Fibroblast of peridontal ligament (primary cell): ENCODE measurements at regions not wholly inside any gene's neighbourhood (a gene's known extent, or its start where the extent isn't known, plus 50 kb on each side); places are given as distances from the start of the nearest gene placed in this dataset.

Source experiments
- DNase-seq: peaks from one replicate; pipeline ENCODE4 v3.0.0-alpha.2; 2010; ENCODE audit errors: extremely low read depth

GRCh38 chr4:23245203-23245832, 552.6 kb downstream of the GBA3 start:
- DNase-seq: no peak

- DNase-seq: no peak
These were observed 550.2 kb downstream of the GBA3 start for GRCh38 chr4:23242962-23243361.

GRCh38 chr4:23241408-23241807, 548.7 kb downstream of the GBA3 start:
- DNase-seq: no peak

GRCh38 chr4:23238848-23239247, 546.1 kb downstream of the GBA3 start:
- DNase-seq: no peak

- no peak for DNase-seq
These were observed 545.0 kb downstream of the GBA3 start for GRCh38 chr4:23237771-23238170.

- DNase-seq: no peak
These were observed 543.1 kb downstream of the GBA3 start for GRCh38 chr4:23235628-23236390.

- no peak for DNase-seq
These were observed 542.0 kb downstream of the GBA3 start for GRCh38 chr4:23234716-23235115.

- DNase-seq: no peak
These were observed 541.3 kb downstream of the GBA3 start for GRCh38 chr4:23234018-23234417.

- no peak for DNase-seq
These were observed 540.9 kb downstream of the GBA3 start for GRCh38 chr4:23233596-23233995.

- DNase-seq: no peak
These were observed 540.2 kb downstream of the GBA3 start for GRCh38 chr4:23232987-23233386.

- no peak for DNase-seq
These were observed 532.8 kb downstream of the GBA3 start for GRCh38 chr4:23225564-23225963.

GRCh38 chr4:23224684-23225420, 532.1 kb downstream of the GBA3 start:
- no peak for DNase-seq

- DNase-seq: no peak
These were observed 528.2 kb downstream of the GBA3 start for GRCh38 chr4:23220911-23221310.

GRCh38 chr4:23219779-23220408, 527.2 kb downstream of the GBA3 start:
- DNase-seq: no peak

- DNase-seq: no peak
These were observed 520.5 kb downstream of the GBA3 start for GRCh38 chr4:23213198-23213597.

GRCh38 chr4:23212558-23212957, 519.8 kb downstream of the GBA3 start:
- no peak for DNase-seq

- DNase-seq: no peak
These were observed 514.3 kb downstream of the GBA3 start for GRCh38 chr4:23207059-23207458.

- DNase-seq: no peak
These were observed 510.0 kb downstream of the GBA3 start for GRCh38 chr4:23202712-23203247.

GRCh38 chr4:23194751-23195150, 502.0 kb downstream of the GBA3 start:
- DNase-seq: no peak

- no peak for DNase-seq
These were observed 481.4 kb downstream of the GBA3 start for GRCh38 chr4:23174179-23174578.

- no peak for DNase-seq
These were observed 479.2 kb downstream of the GBA3 start for GRCh38 chr4:23171976-23172375.
